K562 (cell line): ENCODE measurements at regions not wholly inside any gene's neighbourhood (a gene's known extent, or its start where the extent isn't known, plus 50 kb on each side); places are given as distances from the start of the nearest gene placed in this dataset.

ENCODE experiments used
- ATAC-seq: fragments of 200-7000 bp; cut with Tn5 transposase; 3 replicates; pipeline ENCODE4 v1.9.1; 2020; ENCODE audit warnings: moderate library complexity
- BruUV-seq: library from RNA; stranded (reverse); fragments of 400-500 nt; replicated peaks from 2 replicates; lab custom pipeline; 2021; lab: Mats Ljungman, UMichigan
- CTCF ChIA-PET: fragments of 300-600 bp; formaldehyde crosslinking; extraction: SDS; loops from one replicate; lab custom pipeline; 2021; ENCODE audit warnings: low intra/inter-chr PET ratio; lab: Yijun Ruan, JAX
- POLR2A ChIA-PET: fragments of 300-600, 350-650 bp; sonication (Branson Sonifier 250); formaldehyde crosslinking; extraction: SDS; loops from one replicate; lab custom pipeline; 2021; ENCODE audit warnings: antibody characterized with exemption, inconsistent platforms; lab: Yijun Ruan, JAX
- DNase-seq, 4 experiments: peaks; one replicate each; pipeline versions ENCODE4 v3.0.0 to v3.0.0-alpha.2; 2011 to 2018; ENCODE audit warnings: low spot score in 3 of 4, mixed read lengths in 3 of 4; ENCODE audit errors: extremely low read depth in 1 of 4
- FAIRE-seq: peaks from 2 replicates; lab custom pipeline; 2011; peaks lifted over from hg19 to GRCh38; lab: Jason Lieb, UNC
- H2AFZ ChIP-seq: 2 replicates; pipeline ENCODE4 v1.6.0; 2011; ENCODE audit warnings: low read depth, low read length, control low read depth, inconsistent platforms
- H3K27ac ChIP-seq: fragments of 200-600 bp; 3 replicates; pipeline ENCODE4 v1.8.0; 2011; ENCODE audit warnings: low read depth, mild to moderate bottlenecking, control low read depth, inconsistent platforms, low read length, moderate library complexity, mixed read lengths; ENCODE audit errors: extremely low read depth
- H3K27me3 ChIP-seq, 2 experiments: fragments of 300-600 bp in 1 of 2; 2 replicates in 1 of 2; 3 replicates in 1 of 2; pipeline versions ENCODE4 v1.6.0 to v1.8.0; 2011; ENCODE audit warnings: inconsistent platforms in 2 of 2, low read length in 2 of 2, mild to moderate bottlenecking in 1 of 2, mixed read lengths in 1 of 2, moderate library complexity in 1 of 2; ENCODE audit not compliant: control insufficient read depth in 2 of 2, insufficient read depth in 2 of 2
- H3K36me3 ChIP-seq: fragments of 300-600 bp; 3 replicates; pipeline ENCODE4 v1.8.0; 2011; ENCODE audit warnings: mild to moderate bottlenecking, low read length, inconsistent platforms; ENCODE audit not compliant: control insufficient read depth, insufficient read depth
- H3K4me1 ChIP-seq, 2 experiments: fragments of 200-600 bp in 1 of 2; replicated peaks in 1 of 2; 2 replicates in 1 of 2; 3 replicates in 1 of 2; pipeline versions ENCODE4 v1.5.1 to v1.8.0; 2011; ENCODE audit warnings: inconsistent platforms in 2 of 2, low read length in 2 of 2, mild to moderate bottlenecking in 1 of 2, mixed read lengths in 1 of 2, moderate library complexity in 1 of 2; ENCODE audit not compliant: control insufficient read depth in 2 of 2, insufficient read depth in 2 of 2
- H3K4me2 ChIP-seq: 2 replicates; pipeline ENCODE4 v1.6.1; 2011; ENCODE audit warnings: low read length, control low read depth, inconsistent platforms, mixed read lengths; ENCODE audit not compliant: insufficient read depth
- H3K4me3 ChIP-seq: fragments of 200-600 bp; sonication (generic), shearing (Covaris generic); 2 replicates; pipeline ENCODE4 v1.5.1; 2016; ENCODE audit warnings: control low read depth, inconsistent platforms
- H3K79me2 ChIP-seq: fragments of 200-600 bp; 3 replicates; pipeline ENCODE4 v1.8.0; 2011; ENCODE audit warnings: low read length, inconsistent platforms; ENCODE audit not compliant: control insufficient read depth, insufficient read depth
- H3K9ac ChIP-seq, 2 experiments: 2 replicates each; pipeline versions ENCODE4 v1.6.0 to v1.6.1; 2011; ENCODE audit warnings: low read depth in 2 of 2, low read length in 2 of 2, control low read depth in 1 of 2, inconsistent platforms in 1 of 2, mild to moderate bottlenecking in 1 of 2, mixed read lengths in 1 of 2; ENCODE audit not compliant: insufficient read depth in 1 of 2
- H3K9me1 ChIP-seq: one replicate; pipeline ENCODE4 v1.6.0; 2011; ENCODE audit warnings: inconsistent platforms, mild to moderate bottlenecking, low read length, moderate library complexity; ENCODE audit not compliant: control insufficient read depth, insufficient read depth
- H3K9me3 ChIP-seq: replicated peaks from 2 replicates; pipeline ENCODE4 v1.5.1; 2011; ENCODE audit warnings: low read depth, low read length, inconsistent platforms; ENCODE audit not compliant: control insufficient read depth, insufficient read depth
- H4K20me1 ChIP-seq: replicated peaks from 2 replicates; pipeline ENCODE4 v1.6.1; 2011; ENCODE audit warnings: low read length, inconsistent platforms, mixed read lengths; ENCODE audit not compliant: control insufficient read depth, insufficient read depth
- ILK ChIP-seq: fragments of 450-650 bp; IDR thresholded peaks from 2 replicates; pipeline ENCODE4 v1.6.1; 2016; ENCODE audit warnings: missing genetic modification characterization, low read depth, mild to moderate bottlenecking, missing compliant biosample characterization, moderate library complexity, borderline replicate concordance
- MYNN ChIP-seq, 2 experiments: sonication (generic); formaldehyde crosslinking in 1 of 2; IDR thresholded peaks; 2 replicates each; pipeline versions ENCODE4 v1.5.0 to v1.6.1; 2016 to 2020; ENCODE audit warnings: antibody characterized with exemption in 1 of 2, missing genetic modification reagents in 1 of 2
- NKRF ChIP-seq: fragments of 450-650 bp; IDR thresholded peaks from 2 replicates; pipeline ENCODE4 v1.6.1; 2016; ENCODE audit warnings: borderline replicate concordance
- RBBP5 ChIP-seq: fragments of 200-600 bp; sonication (generic); IDR thresholded peaks from 2 replicates; pipeline ENCODE4 v1.6.1; 2012; ENCODE audit warnings: borderline replicate concordance, mild to moderate bottlenecking, low read length, control low read depth, inconsistent platforms; ENCODE audit not compliant: insufficient read depth, poor library complexity, severe bottlenecking
- SAP30 ChIP-seq: fragments of 200-600 bp; sonication (generic); IDR thresholded peaks from 2 replicates; pipeline ENCODE4 v1.6.1; 2012; ENCODE audit warnings: borderline replicate concordance, low read depth, mild to moderate bottlenecking, moderate library complexity, low read length, control low read depth, inconsistent platforms; ENCODE audit not compliant: insufficient read depth, poor library complexity, severe bottlenecking
- TAF9B ChIP-seq: fragments of 450-650 bp; IDR thresholded peaks from 2 replicates; pipeline ENCODE4 v1.6.1; 2018; ENCODE audit warnings: mild to moderate bottlenecking; ENCODE audit not compliant: partially characterized antibody
- TOE1 ChIP-seq, 2 experiments: fragments of 450-650 bp in 1 of 2; sonication (generic) in 1 of 2; formaldehyde crosslinking in 1 of 2; IDR thresholded peaks; 2 replicates each; pipeline versions ENCODE4 v1.7.1 to v1.8.0; 2016 to 2022; ENCODE audit warnings: borderline replicate concordance in 2 of 2, mild to moderate bottlenecking in 2 of 2, antibody characterized with exemption in 1 of 2, inconsistent platforms in 1 of 2, low read depth in 1 of 2, missing genetic modification reagents in 1 of 2, moderate library complexity in 1 of 2
- ZNF583 ChIP-seq: fragments of 250-450 bp; sonication (Bioruptor Pico); IDR thresholded peaks from 2 replicates; pipeline ENCODE4 v1.4.0; 2020
- WGBS: fragments of 100-300 bp; shearing (Covaris generic); methylation state at CpG from one replicate; pipeline ENCODE4 v1.1.6; 2016; ENCODE audit warnings: low coverage, mixed read lengths; ENCODE audit not compliant: insufficient coverage; ENCODE audit errors: missing lambda C conversion rate; 5-methylcytosine and 5-hydroxymethylcytosine counted together
- in situ Hi-C: fragments of 300-500 bp; cut with MboI; formaldehyde crosslinking; loops from 4 replicates; pipeline ENCODE4 v1.15.0; 2018; ENCODE audit warnings: inconsistent platforms, mixed read lengths
- intact Hi-C: fragments of 100-400 bp; cut with micrococcal nuclease; formaldehyde crosslinking; loops from 2 replicates; pipeline ENCODE4 v1.14.2; 2022

GRCh38 chr16:50960517-50961202, 190.4 kb downstream of the SALL1 start:
- in situ Hi-C loops = no loop called here
- H3K4me1 ChIP-seq = no peaks in the 10 kb centered on the region
- no TSS peak for BruUV-seq
- CTCF ChIA-PET = no interaction called here
- no peak overlapping the region for H3K4me3 ChIP-seq
- no peaks in the 10 kb centered on the region for H3K9me3 ChIP-seq
- 0% methylated on average over 2 of the region's 2 CpGs for WGBS
- ATAC-seq = no peak
- no peak overlapping the region for H3K27ac ChIP-seq
- no peak for TF ChIP-seq ZNF583 (CRISPR knock-in tag)
- no peak for TF ChIP-seq NKRF
- no peak for TF ChIP-seq ILK (tag)
- TF ChIP-seq TOE1 (IDR thresholded peaks at IDR 0.05; ENCODE audit: borderline replicate concordance) = no peak
- no peak for TF ChIP-seq TOE1 (CRISPR knock-in tag; IDR thresholded peaks at IDR 0.05; ENCODE audit: borderline replicate concordance, low read depth)
- no peak for TF ChIP-seq TAF9B
- no peak for TF ChIP-seq SAP30
- no peak for TF ChIP-seq RBBP5
- TF ChIP-seq MYNN (IDR thresholded peaks at IDR 0.05) = no peak
- TF ChIP-seq MYNN (CRISPR knock-in tag; IDR thresholded peaks at IDR 0.05) = no peak
- TF ChIP-seq, all 486 proteins: peak for 0
- no peak overlapping the region for H2AFZ ChIP-seq
- H3K9me1 ChIP-seq = no peaks in the 10 kb centered on the region
- no peak for DNase-seq
- no peaks in the 10 kb centered on the region for H4K20me1 ChIP-seq
- no peak overlapping the region for H3K4me2 ChIP-seq
- H3K27me3 ChIP-seq = no peaks in the 10 kb centered on the region; a peak in 1 of 5 replicates
- H3K79me2 ChIP-seq = no peaks in the 10 kb centered on the region
- POLR2A ChIA-PET = interaction anchor here (0.5 to 0.6 kb wide), 2 partner anchors 79 to 85 kb away, joined by 3 read pairs; no protein-coding TSS in a partner anchor
- FAIRE-seq = no peak
- intact Hi-C loops = no loop called here
- no peaks in the 10 kb centered on the region for H3K36me3 ChIP-seq
- no peak overlapping the region for H3K9ac ChIP-seq
